Astrocyte of the spinal cord (primary cell): ENCODE measurements at regions not wholly inside any gene's neighbourhood (a gene's known extent, or its start where the extent isn't known, plus 50 kb on each side); places are given as distances from the start of the nearest gene placed in this dataset.

Experiments
- DNase-seq: peaks from one replicate; pipeline ENCODE4 v3.0.0; 2011; ENCODE audit warnings: low read depth, low spot score
- H3K4me3 ChIP-seq: 2 replicates; pipeline ENCODE4 v1.5.1; 2011; ENCODE audit warnings: low read depth, mild to moderate bottlenecking, low read length, moderate library complexity
- in situ Hi-C: cut with HindIII; loops from 2 replicates; pipeline ENCODE4 v1.10.0; 2017; ENCODE audit warnings: low sequenced_read_pairs
- TF ChIP-seq, protein P1 (sequence below): IDR thresholded peaks from 2 replicates; pipeline ENCODE4 v1.5.1; 2012; ENCODE audit warnings: low read depth, mild to moderate bottlenecking, low read length, inconsistent platforms

DNA sequence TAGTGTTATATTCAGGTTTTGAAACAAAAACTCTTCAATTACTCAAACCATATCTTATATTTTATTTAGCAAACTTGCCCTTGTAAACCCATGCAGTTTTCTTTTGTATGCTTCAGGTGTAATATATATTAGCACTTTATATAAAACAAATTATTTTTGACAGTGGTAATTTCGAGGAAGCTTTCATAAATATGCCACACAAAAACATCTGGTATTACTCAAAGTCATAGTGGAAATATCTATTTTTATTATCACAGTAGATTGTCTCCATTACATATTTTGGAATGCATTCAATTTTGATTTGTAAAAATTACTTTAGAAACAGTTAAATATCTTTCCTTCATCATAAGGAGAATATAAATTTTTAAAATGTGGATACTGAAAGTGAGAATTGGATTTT, 89.1 kb upstream of the FIBIN start:
- in situ Hi-C loops = no loop called here
- DNase-seq = no peak
- H3K4me3 ChIP-seq = no peak overlapping the region
- TF ChIP-seq, protein P1, sequence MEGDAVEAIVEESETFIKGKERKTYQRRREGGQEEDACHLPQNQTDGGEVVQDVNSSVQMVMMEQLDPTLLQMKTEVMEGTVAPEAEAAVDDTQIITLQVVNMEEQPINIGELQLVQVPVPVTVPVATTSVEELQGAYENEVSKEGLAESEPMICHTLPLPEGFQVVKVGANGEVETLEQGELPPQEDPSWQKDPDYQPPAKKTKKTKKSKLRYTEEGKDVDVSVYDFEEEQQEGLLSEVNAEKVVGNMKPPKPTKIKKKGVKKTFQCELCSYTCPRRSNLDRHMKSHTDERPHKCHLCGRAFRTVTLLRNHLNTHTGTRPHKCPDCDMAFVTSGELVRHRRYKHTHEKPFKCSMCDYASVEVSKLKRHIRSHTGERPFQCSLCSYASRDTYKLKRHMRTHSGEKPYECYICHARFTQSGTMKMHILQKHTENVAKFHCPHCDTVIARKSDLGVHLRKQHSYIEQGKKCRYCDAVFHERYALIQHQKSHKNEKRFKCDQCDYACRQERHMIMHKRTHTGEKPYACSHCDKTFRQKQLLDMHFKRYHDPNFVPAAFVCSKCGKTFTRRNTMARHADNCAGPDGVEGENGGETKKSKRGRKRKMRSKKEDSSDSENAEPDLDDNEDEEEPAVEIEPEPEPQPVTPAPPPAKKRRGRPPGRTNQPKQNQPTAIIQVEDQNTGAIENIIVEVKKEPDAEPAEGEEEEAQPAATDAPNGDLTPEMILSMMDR = no peak

DNA sequence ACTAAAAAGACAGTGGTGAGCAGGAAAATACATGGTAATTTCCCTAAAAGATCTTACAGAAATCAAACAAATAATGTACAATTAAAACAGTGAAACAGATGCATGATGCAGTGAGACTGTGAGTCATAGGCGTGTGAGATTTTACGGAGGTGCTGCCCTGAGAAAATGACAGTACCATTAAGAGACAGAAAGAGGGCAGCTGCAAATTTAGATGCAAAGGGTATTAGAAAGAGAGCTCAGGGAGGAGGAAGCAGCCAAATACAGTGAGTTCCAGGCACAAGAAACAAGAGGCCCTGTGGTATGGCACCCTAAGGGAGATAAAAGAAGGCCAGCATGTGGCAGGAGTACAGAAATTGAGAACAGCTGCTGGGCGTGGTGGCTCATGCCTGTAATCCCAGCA, 88.5 kb upstream of the FIBIN start:
- DNase-seq = peak; percentile 25
- in situ Hi-C loops = no loop called here
- TF ChIP-seq, protein P1 = no peak

DNA sequence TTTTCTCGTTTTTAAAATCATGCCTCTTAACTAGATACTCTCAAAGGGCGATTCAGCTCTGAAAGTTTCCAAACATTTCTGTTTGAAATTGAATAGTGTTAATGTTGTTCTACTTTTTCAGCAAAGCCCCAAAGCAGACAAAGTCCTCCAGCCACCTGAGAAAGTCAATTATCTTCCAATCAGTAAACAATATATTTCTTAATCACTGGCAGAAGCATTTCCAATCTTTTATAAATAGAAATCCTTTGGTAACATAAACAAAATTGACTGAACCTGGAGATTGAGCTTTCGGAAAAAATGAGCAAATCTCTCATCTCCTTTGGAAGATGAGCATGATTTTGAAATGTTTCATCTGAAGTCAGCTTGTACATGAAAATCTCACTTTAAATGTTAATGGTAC, 84.4 kb upstream of the FIBIN start:
- no peak for DNase-seq
- in situ Hi-C loops = no loop called here
- TF ChIP-seq, protein P1 = no peak
- no peak overlapping the region for H3K4me3 ChIP-seq

More for the DNA sequence above, 88.5 kb upstream of the FIBIN start:
- H3K4me3 ChIP-seq = no peak overlapping the region

DNA sequence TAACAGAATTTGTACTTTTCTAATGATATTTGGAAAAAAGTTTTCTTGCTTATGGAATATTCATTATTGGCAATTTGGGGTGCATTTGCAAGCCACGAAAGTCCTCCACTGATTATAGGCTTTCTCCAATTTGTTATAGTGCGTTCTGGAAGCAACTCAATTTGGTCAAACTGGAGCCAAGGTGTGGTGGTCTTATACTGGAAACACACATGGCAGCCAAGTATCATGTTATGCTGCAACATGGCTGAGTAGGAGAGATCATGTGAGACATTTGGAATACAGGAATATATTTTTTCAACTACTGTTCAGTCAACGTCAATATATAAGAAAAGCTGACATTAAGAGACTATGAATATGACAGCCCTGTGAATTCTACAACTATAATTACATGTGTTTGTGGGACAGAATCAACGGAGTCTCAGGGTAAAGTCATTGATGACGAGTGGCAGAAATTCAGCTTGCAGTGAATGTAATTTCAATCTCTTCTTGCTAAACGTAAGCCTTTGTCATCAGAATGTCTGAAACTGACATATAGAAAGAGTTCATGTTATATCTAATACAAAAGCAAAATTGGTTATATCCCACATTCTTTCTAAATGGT, 83.8 kb upstream of the FIBIN start:
- no peak overlapping the region for H3K4me3 ChIP-seq
- TF ChIP-seq, protein P1 = no peak
- no peak for DNase-seq
- in situ Hi-C loops = no loop called here

DNA sequence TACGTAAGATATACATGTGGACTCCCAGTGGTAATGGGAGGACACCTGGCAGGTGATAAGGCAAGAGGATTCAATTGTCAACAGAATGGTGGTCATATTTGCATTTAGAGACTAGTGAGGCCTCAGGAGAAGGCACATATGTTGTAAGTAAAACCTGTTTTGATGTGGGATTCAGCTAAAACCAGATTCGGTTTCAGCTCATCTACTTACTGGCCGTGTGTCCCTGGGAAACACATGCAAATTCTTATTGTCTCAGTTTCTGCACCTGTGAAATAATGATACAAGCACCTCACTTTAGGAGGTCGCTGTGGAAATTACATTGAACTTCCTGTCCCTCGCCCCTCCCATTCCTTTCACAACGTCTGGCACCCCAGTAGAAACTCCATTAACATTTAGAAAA, 78.9 kb upstream of the FIBIN start:
- H3K4me3 ChIP-seq = no peak overlapping the region
- in situ Hi-C loops = no loop called here
- TF ChIP-seq, protein P1 = no peak
- no peak for DNase-seq

DNA sequence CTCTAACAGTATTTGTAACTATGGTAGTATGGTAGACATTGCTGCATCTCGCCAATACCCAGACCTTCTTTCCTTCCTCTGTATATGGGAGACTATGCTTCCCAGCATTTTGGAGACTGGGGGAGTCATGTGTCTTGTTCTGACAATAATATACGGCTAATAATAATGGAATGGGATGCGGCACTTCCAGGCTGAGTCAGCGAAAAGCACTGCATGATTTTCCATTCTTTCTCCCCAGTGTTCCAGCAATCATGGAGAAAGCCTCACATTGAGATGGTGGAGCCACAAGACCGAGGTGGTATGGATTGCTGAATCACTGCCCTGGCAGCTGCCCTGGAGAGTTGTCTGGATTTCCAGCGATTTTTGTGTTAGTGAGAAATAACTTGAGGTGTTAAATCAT, 77.1 kb upstream of the FIBIN start:
- in situ Hi-C loops = no loop called here
- TF ChIP-seq, protein P1 = no peak
- no peak overlapping the region for H3K4me3 ChIP-seq
- DNase-seq = no peak

DNA sequence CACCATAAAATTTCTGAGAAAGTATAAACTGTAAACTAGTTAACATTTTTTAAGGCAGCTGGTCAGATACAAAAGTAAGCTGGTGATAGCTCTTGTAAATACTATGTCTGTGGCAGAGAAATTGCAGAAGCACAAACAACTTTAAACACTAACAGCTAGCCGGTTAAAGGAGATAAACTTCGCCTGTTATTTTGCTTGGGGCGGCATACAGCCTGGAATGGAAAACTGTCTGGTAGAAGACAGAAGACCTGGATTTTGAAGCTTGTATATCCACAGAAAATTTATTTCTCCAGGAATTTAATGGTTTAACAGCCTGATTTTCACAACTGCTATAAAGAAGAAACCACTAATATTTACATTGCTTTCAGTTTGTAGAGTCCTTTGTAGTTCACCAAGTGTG, 65.3 kb upstream of the FIBIN start:
- in situ Hi-C loops = no loop called here
- no peak overlapping the region for H3K4me3 ChIP-seq
- no peak for DNase-seq
- TF ChIP-seq, protein P1 = no peak
